ENCODE measurements at regions not wholly inside any gene's neighbourhood (a gene's known extent, or its start where the extent isn't known, plus 50 kb on each side); places are given as distances from the start of the nearest gene placed in this dataset.

- no peak for TF ChIP-seq CTCF (IDR thresholded peaks at IDR 0.05; ENCODE audit: insufficient read depth, low read length, poor library complexity, severe bottlenecking)
- no peak for TF ChIP-seq EZH2phosphoT487 (conservative IDR thresholded peaks at IDR 0.05; ENCODE audit: low read length)
These were observed 297.2 kb downstream of the CDH26 start for GRCh38 chr20:60255415-60255814.
